Caco-2 (cell line): ENCODE measurements at regions not wholly inside any gene's neighbourhood (a gene's known extent, or its start where the extent isn't known, plus 50 kb on each side); places are given as distances from the start of the nearest gene placed in this dataset.

Experiments used
- BruUV-seq: library from RNA; stranded (reverse); fragments of 400-500 nt; replicated peaks from 2 replicates; lab custom pipeline; 2021; lab: Mats Ljungman, UMichigan
- CTCF ChIA-PET: fragments of 300-600 bp; sonication (Branson Sonifier 250); formaldehyde crosslinking; loops from one replicate; lab custom pipeline; 2022; ENCODE audit warnings: antibody characterized with exemption; lab: Charles Lee
- POLR2A ChIA-PET: fragments of 300-600 bp; sonication (Branson Sonifier 250); formaldehyde crosslinking; loops from one replicate; lab custom pipeline; 2022; ENCODE audit warnings: antibody characterized with exemption; lab: Charles Lee
- DNase-seq, 2 experiments: peaks; one replicate each; pipeline versions ENCODE4 v3.0.0 to v3.0.0-alpha.2; 2020 to 2022
- H3K27me3 ChIP-seq: replicated peaks from 2 replicates; pipeline ENCODE4 v1.6.0; 2011; ENCODE audit warnings: low read length; ENCODE audit not compliant: control insufficient read depth, insufficient read depth
- H3K36me3 ChIP-seq: 2 replicates; pipeline ENCODE4 v1.5.1; 2011; ENCODE audit warnings: low read length; ENCODE audit not compliant: control insufficient read depth, insufficient read depth
- H3K4me1 ChIP-seq: fragments of 250-450 bp; sonication (Bioruptor Pico); 2 replicates; pipeline ENCODE4 v1.5.1; 2020; ENCODE audit warnings: mild to moderate bottlenecking
- H3K4me3 ChIP-seq: 2 replicates; pipeline ENCODE4 v1.5.1; 2011; ENCODE audit warnings: low read depth, mild to moderate bottlenecking, control low read depth, low read length
- H3K9me3 ChIP-seq: fragments of 250-450 bp; sonication (Bioruptor Pico); 2 replicates; pipeline ENCODE4 v1.5.1; 2020; ENCODE audit warnings: mild to moderate bottlenecking, moderate library complexity
- H3K27ac Mint-ChIP-seq: one replicate; pipeline ENCODE4 v1.8.0; 2022; ENCODE audit warnings: mixed read lengths; ENCODE audit not compliant: unreplicated experiment
- H3K27me3 Mint-ChIP-seq: one replicate; pipeline ENCODE4 v1.8.0; 2022; ENCODE audit warnings: mixed read lengths; ENCODE audit not compliant: insufficient read depth, unreplicated experiment
- H3K36me3 Mint-ChIP-seq: one replicate; pipeline ENCODE4 v1.8.0; 2022; ENCODE audit warnings: mild to moderate bottlenecking, mixed read lengths; ENCODE audit not compliant: insufficient read depth, unreplicated experiment
- H3K4me1 Mint-ChIP-seq: one replicate; pipeline ENCODE4 v1.8.0; 2022; ENCODE audit warnings: low read depth, mixed read lengths; ENCODE audit not compliant: unreplicated experiment
- H3K4me3 Mint-ChIP-seq: one replicate; pipeline ENCODE4 v1.8.0; 2022; ENCODE audit warnings: mild to moderate bottlenecking, moderate library complexity, mixed read lengths; ENCODE audit not compliant: unreplicated experiment
- H3K9me3 Mint-ChIP-seq: one replicate; pipeline ENCODE4 v1.8.0; 2022; ENCODE audit warnings: mixed read lengths; ENCODE audit not compliant: unreplicated experiment
- intact Hi-C: fragments of 100-400 bp; cut with micrococcal nuclease; formaldehyde crosslinking; loops from one replicate; pipeline ENCODE4 v1.10.0; 2022; ENCODE audit not compliant: unreplicated experiment
- TF ChIP-seq, protein P1 (sequence below), 2 experiments: fragments of 200-600 bp in 1 of 2; IDR thresholded peaks; 1 replicate in 1 of 2; 2 replicates in 1 of 2; pipeline versions ENCODE4 v1.5.1 to v1.8.0; 2011 to 2022; ENCODE audit warnings: antibody characterized with exemption in 1 of 2, control low read depth in 1 of 2, inconsistent platforms in 1 of 2, low read depth in 1 of 2, low read length in 1 of 2, mild to moderate bottlenecking in 1 of 2, moderate library complexity in 1 of 2; ENCODE audit not compliant: insufficient read depth in 1 of 2, severe bottlenecking in 1 of 2, unreplicated experiment in 1 of 2

DNA sequence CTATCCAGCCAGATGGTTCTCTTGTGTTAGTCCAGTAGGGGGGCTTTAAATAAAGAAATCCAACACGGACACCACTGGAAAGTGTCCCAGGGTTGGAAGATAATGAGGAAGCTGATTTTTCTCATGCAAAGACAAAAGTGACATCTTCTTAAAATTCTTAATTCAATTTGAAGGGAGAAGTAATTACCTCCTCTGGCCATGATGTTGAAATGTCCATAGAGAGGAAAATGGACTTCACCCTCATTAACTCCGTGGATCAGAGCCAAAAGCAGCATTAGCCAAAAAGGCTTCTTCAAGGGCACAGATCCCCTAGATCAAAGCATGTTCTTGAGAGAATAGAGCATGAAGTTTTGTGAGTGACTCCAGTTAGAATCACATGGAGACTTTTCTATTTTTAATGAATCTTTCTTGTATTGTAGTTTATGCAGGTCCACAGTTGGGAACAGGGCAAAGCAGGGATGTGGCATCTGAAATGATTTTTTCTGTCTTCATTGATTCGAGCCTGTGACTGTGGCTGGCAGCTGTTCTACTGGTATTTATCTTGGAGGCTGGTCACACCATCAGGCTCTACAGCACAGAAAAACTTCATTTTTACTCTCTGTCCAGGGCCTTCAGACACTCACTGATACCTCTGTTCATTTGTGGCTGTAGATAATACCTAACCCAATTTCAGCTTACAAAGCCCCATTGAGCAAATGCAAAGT lies 1002.5 kb downstream of the AACS start:
- H3K27ac Mint-ChIP-seq: no peak overlapping the region
- no TSS peak for BruUV-seq

DNA sequence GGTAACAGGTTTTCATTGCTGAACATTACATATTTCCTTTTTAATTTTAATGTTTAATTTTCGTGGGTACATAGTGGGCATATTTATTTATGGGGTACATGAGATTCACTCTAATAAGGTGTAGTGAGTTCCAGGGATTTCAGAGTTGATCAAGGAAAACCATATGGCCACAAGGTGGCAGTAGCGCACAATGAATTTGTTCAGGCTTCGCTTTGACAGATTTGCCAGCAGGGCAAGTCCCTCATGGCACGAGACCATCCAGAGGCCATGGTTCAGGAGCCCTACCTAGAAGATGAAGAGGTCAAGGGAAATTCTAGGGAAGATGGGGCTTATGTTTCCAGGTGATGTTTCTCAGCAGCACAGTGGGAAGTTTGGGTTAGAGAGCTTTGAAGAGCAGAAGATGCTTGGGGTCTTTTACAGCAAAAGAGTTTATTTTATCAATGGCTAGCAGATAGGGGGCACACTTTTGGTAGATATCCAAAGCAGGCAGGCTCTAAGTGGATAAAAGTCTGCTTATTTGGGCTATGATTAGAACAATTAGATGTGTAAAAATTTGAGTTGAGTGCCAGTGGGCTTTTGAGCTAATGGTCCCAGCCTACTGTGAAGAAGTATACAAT lies 1004.4 kb downstream of the AACS start:
- Mint-ChIP-seq H3K4me1 (no peaks in the 10 kb centered on the region), H3K4me3 (no peak overlapping the region), H3K27me3 (no peaks in the 10 kb centered on the region), H3K27ac (no peak overlapping the region), H3K9me3 (peaks cover 34% of the 10 kb centered on the region), H3K36me3 (no peaks in the 10 kb centered on the region)
- Histone ChIP-seq H3K27me3 (no peaks in the 10 kb centered on the region), H3K36me3 (no peaks in the 10 kb centered on the region), H3K4me3 (no peak overlapping the region), H3K9me3 (peaks cover 8% of the 10 kb centered on the region), H3K4me1 (no peaks in the 10 kb centered on the region)
- ChIA-PET POLR2A (no interaction called here), CTCF (no interaction called here)
- TF ChIP-seq, protein P1, sequence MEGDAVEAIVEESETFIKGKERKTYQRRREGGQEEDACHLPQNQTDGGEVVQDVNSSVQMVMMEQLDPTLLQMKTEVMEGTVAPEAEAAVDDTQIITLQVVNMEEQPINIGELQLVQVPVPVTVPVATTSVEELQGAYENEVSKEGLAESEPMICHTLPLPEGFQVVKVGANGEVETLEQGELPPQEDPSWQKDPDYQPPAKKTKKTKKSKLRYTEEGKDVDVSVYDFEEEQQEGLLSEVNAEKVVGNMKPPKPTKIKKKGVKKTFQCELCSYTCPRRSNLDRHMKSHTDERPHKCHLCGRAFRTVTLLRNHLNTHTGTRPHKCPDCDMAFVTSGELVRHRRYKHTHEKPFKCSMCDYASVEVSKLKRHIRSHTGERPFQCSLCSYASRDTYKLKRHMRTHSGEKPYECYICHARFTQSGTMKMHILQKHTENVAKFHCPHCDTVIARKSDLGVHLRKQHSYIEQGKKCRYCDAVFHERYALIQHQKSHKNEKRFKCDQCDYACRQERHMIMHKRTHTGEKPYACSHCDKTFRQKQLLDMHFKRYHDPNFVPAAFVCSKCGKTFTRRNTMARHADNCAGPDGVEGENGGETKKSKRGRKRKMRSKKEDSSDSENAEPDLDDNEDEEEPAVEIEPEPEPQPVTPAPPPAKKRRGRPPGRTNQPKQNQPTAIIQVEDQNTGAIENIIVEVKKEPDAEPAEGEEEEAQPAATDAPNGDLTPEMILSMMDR (IDR thresholded peaks at IDR 0.05; ENCODE audit: insufficient read depth in 1 of 2, low read depth in 1 of 2, low read length in 1 of 2, severe bottlenecking in 1 of 2, unreplicated experiment in 1 of 2): peak; percentile 53 to 69
- intact Hi-C loops: loop anchor here (1.0 kb wide), 1 partner anchor 805 kb away; no protein-coding TSS in a partner anchor
- DNase-seq: peak; percentile 60 to 66
- no TSS peak for BruUV-seq

More for the DNA sequence above, 1002.5 kb downstream of the AACS start:
- Mint-ChIP-seq H3K36me3 (no peaks in the 10 kb centered on the region), H3K9me3 (peaks cover 25% of the 10 kb centered on the region), H3K4me3 (no peak overlapping the region), H3K27me3 (no peaks in the 10 kb centered on the region), H3K4me1 (no peaks in the 10 kb centered on the region)
- Histone ChIP-seq H3K27me3 (no peaks in the 10 kb centered on the region), H3K9me3 (peaks cover 8% of the 10 kb centered on the region), H3K4me1 (no peaks in the 10 kb centered on the region), H3K36me3 (no peaks in the 10 kb centered on the region), H3K4me3 (no peak overlapping the region)
- ChIA-PET POLR2A (no interaction called here), CTCF (no interaction called here)
- TF ChIP-seq, protein P1 (IDR thresholded peaks at IDR 0.05; ENCODE audit: insufficient read depth in 1 of 2, low read depth in 1 of 2, low read length in 1 of 2, severe bottlenecking in 1 of 2, unreplicated experiment in 1 of 2): no peak
- DNase-seq: no peak
- intact Hi-C loops: no loop called here

DNA sequence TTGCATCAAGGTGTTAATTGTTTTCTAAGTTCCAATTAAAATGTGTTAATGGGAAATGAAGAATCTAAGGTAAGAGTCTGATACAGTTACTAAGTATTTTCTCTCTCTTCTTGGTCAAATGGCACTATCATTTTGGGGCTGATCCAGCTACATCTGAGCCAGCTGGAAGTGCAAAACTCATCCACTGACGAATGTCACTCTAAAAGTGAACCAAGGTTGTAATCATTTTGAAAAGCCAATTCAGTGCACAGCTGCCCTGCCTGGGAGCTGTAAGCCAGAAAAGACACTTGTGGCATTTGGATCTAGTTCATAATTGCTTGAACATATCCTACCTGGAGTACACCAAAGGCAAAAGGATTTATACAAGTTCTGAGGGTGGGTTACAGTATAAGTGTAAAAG lies 1011.3 kb downstream of the AACS start:
- intact Hi-C loops: no loop called here
- H3K9me3 Mint-ChIP-seq: peaks cover 16% of the 10 kb centered on the region
- no TSS peak for BruUV-seq
- H3K4me3 Mint-ChIP-seq: no peak overlapping the region
- H3K4me1 Mint-ChIP-seq: no peaks in the 10 kb centered on the region
- Histone ChIP-seq H3K4me1 (no peaks in the 10 kb centered on the region), H3K27me3 (no peaks in the 10 kb centered on the region), H3K4me3 (no peak overlapping the region), H3K9me3 (no peaks in the 10 kb centered on the region), H3K36me3 (no peaks in the 10 kb centered on the region)
- H3K36me3 Mint-ChIP-seq: no peaks in the 10 kb centered on the region
- TF ChIP-seq, protein P1 (IDR thresholded peaks at IDR 0.05; ENCODE audit: insufficient read depth in 1 of 2, low read depth in 1 of 2, low read length in 1 of 2, severe bottlenecking in 1 of 2, unreplicated experiment in 1 of 2): no peak
- no peaks in the 10 kb centered on the region for H3K27me3 Mint-ChIP-seq
- no peak for DNase-seq
- ChIA-PET CTCF (no interaction called here), POLR2A (no interaction called here)
- no peak overlapping the region for H3K27ac Mint-ChIP-seq
